A673 (cell line): ENCODE measurements at regions not wholly inside any gene's neighbourhood (a gene's known extent, or its start where the extent isn't known, plus 50 kb on each side); places are given as distances from the start of the nearest gene placed in this dataset.

ENCODE experiments used
- CTCF ChIP-seq: fragments of 300-800, 200-600 bp; sonication (generic); conservative IDR thresholded peaks from 2 replicates; pipeline ENCODE4 v1.5.1; 2017; ENCODE audit warnings: low read depth, mild to moderate bottlenecking, antibody characterized with exemption, low read length, moderate library complexity, mixed read lengths
- EZH2 ChIP-seq: fragments of 200-600 bp; sonication (generic); IDR thresholded peaks from 2 replicates; pipeline ENCODE4 v1.6.1; 2017; ENCODE audit warnings: borderline replicate concordance, low read depth, mild to moderate bottlenecking, mixed read lengths, antibody characterized with exemption, low read length; ENCODE audit not compliant: poor library complexity, severe bottlenecking

GRCh38 chr4:24405926-24406325 lies 178.4 kb downstream of the DHX15 start:
- TF ChIP-seq CTCF (no peak), EZH2 (no peak)
